Endothelial cell (in vitro differentiated cells): ENCODE measurements at regions not wholly inside any gene's neighbourhood (a gene's known extent, or its start where the extent isn't known, plus 50 kb on each side); places are given as distances from the start of the nearest gene placed in this dataset.

Source experiments
- DNase-seq: peaks from one replicate; pipeline ENCODE4 v3.0.0; 2021; ENCODE audit warnings: low spot score
- H3K27ac Mint-ChIP-seq: one replicate; pipeline ENCODE4 v1.8.0; 2021; ENCODE audit warnings: mixed read lengths, inconsistent platforms; ENCODE audit not compliant: unreplicated experiment
- H3K27me3 Mint-ChIP-seq: one replicate; pipeline ENCODE4 v1.8.0; 2021; ENCODE audit warnings: mild to moderate bottlenecking, moderate library complexity, mixed read lengths, inconsistent platforms; ENCODE audit not compliant: unreplicated experiment
- H3K36me3 Mint-ChIP-seq: one replicate; pipeline ENCODE4 v1.8.0; 2021; ENCODE audit warnings: mild to moderate bottlenecking, low read depth, mixed read lengths, inconsistent platforms; ENCODE audit not compliant: unreplicated experiment
- H3K4me1 Mint-ChIP-seq: one replicate; pipeline ENCODE4 v1.8.0; 2021; ENCODE audit warnings: mild to moderate bottlenecking, mixed read lengths, inconsistent platforms; ENCODE audit not compliant: unreplicated experiment
- H3K4me3 Mint-ChIP-seq: one replicate; pipeline ENCODE4 v1.8.0; 2021; ENCODE audit warnings: mild to moderate bottlenecking, mixed read lengths, inconsistent platforms; ENCODE audit not compliant: unreplicated experiment
- H3K9me3 Mint-ChIP-seq: one replicate; pipeline ENCODE4 v1.8.0; 2021; ENCODE audit warnings: mixed read lengths, inconsistent platforms; ENCODE audit not compliant: unreplicated experiment
- CTCF ChIP-seq: fragments of 200-600 bp; sonication (generic); IDR thresholded peaks from one replicate; pipeline ENCODE4 v1.5.0; 2021; ENCODE audit warnings: antibody characterized with exemption; ENCODE audit not compliant: unreplicated experiment

- Mint-ChIP-seq H3K4me3 (no peak overlapping the region), H3K27ac (no peak overlapping the region), H3K9me3 (no peaks in the 10 kb centered on the region), H3K4me1 (peaks cover 9% of the 10 kb centered on the region), H3K27me3 (peaks cover 4% of the 10 kb centered on the region), H3K36me3 (no peaks in the 10 kb centered on the region)
- TF ChIP-seq CTCF: no peak
- DNase-seq: no peak
Measured at GRCh38 chr2:23005469-23005868, 379.5 kb upstream of the KLHL29 start.

GRCh38 chr2:23007631-23008235, 377.2 kb upstream of the KLHL29 start:
- H3K4me3 Mint-ChIP-seq: no peak overlapping the region
- TF ChIP-seq CTCF: no peak
- H3K4me1 Mint-ChIP-seq: peaks cover under 1% of the 10 kb centered on the region
- H3K36me3 Mint-ChIP-seq: no peaks in the 10 kb centered on the region
- H3K27ac Mint-ChIP-seq: no peak overlapping the region
- H3K9me3 Mint-ChIP-seq: no peaks in the 10 kb centered on the region
- peaks cover 4% of the 10 kb centered on the region for H3K27me3 Mint-ChIP-seq
- no peak for DNase-seq

- peaks cover 6% of the 10 kb centered on the region for H3K4me1 Mint-ChIP-seq
- TF ChIP-seq CTCF: no peak
Measured at GRCh38 chr2:23008440-23008839, 376.5 kb upstream of the KLHL29 start.

GRCh38 chr2:23008951-23009350, 376.0 kb upstream of the KLHL29 start:
- Mint-ChIP-seq H3K27ac (no peak overlapping the region), H3K36me3 (no peaks in the 10 kb centered on the region), H3K9me3 (no peaks in the 10 kb centered on the region), H3K4me1 (peaks cover 8% of the 10 kb centered on the region), H3K4me3 (no peak overlapping the region), H3K27me3 (peaks cover 4% of the 10 kb centered on the region)
- DNase-seq: no peak
- TF ChIP-seq CTCF: no peak

More at GRCh38 chr2:23008440-23008839, 376.5 kb upstream of the KLHL29 start:
- DNase-seq: no peak
- no peak overlapping the region for H3K4me3 Mint-ChIP-seq
- H3K27me3 Mint-ChIP-seq: peaks cover 4% of the 10 kb centered on the region
- no peaks in the 10 kb centered on the region for H3K36me3 Mint-ChIP-seq
- H3K9me3 Mint-ChIP-seq: no peaks in the 10 kb centered on the region
- no peak overlapping the region for H3K27ac Mint-ChIP-seq

- no peak for DNase-seq
- no peak for TF ChIP-seq CTCF
- no peak overlapping the region for H3K27ac Mint-ChIP-seq
- H3K9me3 Mint-ChIP-seq: no peaks in the 10 kb centered on the region
- no peaks in the 10 kb centered on the region for H3K36me3 Mint-ChIP-seq
- H3K4me3 Mint-ChIP-seq: no peak overlapping the region
- H3K4me1 Mint-ChIP-seq: peaks cover 8% of the 10 kb centered on the region
- peaks cover 4% of the 10 kb centered on the region for H3K27me3 Mint-ChIP-seq
Measured at GRCh38 chr2:23009545-23010149, 375.3 kb upstream of the KLHL29 start.
